Loucy (cell line): ENCODE measurements at regions not wholly inside any gene's neighbourhood (a gene's known extent, or its start where the extent isn't known, plus 50 kb on each side); places are given as distances from the start of the nearest gene placed in this dataset.
"Not testable (repeated sequence)": the region's sequence is repeated elsewhere in the genome, so short reads cannot be mapped to it uniquely, and the experiment has no call there.

Experiments used
- H2AFZ ChIP-seq: fragments of 200-600 bp; sonication (generic); 2 replicates; pipeline ENCODE4 v1.6.0; 2016; ENCODE audit warnings: antibody characterized with exemption, mild to moderate bottlenecking, low read length, moderate library complexity
- H3F3A ChIP-seq: fragments of 200-600 bp; 2 replicates; pipeline ENCODE4 v1.6.0; 2016; ENCODE audit warnings: antibody characterized with exemption, low read depth, mild to moderate bottlenecking
- H3K27me3 ChIP-seq: fragments of 200-600 bp; sonication (generic); 2 replicates; pipeline ENCODE4 v1.6.1; 2014; ENCODE audit warnings: low read length, mild to moderate bottlenecking; ENCODE audit not compliant: insufficient read depth, poor library complexity, severe bottlenecking
- H3K36me3 ChIP-seq: fragments of 200-600 bp; sonication (generic); 2 replicates; pipeline ENCODE4 v1.6.1; 2016; ENCODE audit warnings: low read length; ENCODE audit not compliant: insufficient read depth
- H3K4me1 ChIP-seq: fragments of 200-600 bp; sonication (generic); 2 replicates; pipeline ENCODE4 v1.5.1; 2014; ENCODE audit warnings: low read length, mild to moderate bottlenecking; ENCODE audit not compliant: insufficient read depth, poor library complexity, severe bottlenecking
- H3K4me2 ChIP-seq: fragments of 200-600 bp; sonication (generic); 2 replicates; pipeline ENCODE4 v1.6.0; 2014; ENCODE audit warnings: antibody characterized with exemption, low read length, low read depth, mild to moderate bottlenecking; ENCODE audit not compliant: poor library complexity, severe bottlenecking
- H3K4me3 ChIP-seq: fragments of 200-600 bp; sonication (generic); 2 replicates; pipeline ENCODE4 v1.5.1; 2014; ENCODE audit warnings: low read length, mild to moderate bottlenecking, mixed read lengths; ENCODE audit not compliant: poor library complexity, severe bottlenecking
- H3K79me2 ChIP-seq: fragments of 200-600 bp; sonication (generic); 2 replicates; pipeline ENCODE4 v1.6.1; 2014; ENCODE audit warnings: low read length; ENCODE audit not compliant: insufficient read depth
- H3K9ac ChIP-seq: fragments of 200-600 bp; sonication (generic); 2 replicates; pipeline ENCODE4 v1.6.0; 2014; ENCODE audit warnings: mild to moderate bottlenecking, low read depth, low read length, moderate library complexity; ENCODE audit not compliant: poor library complexity, severe bottlenecking
- H3K9me2 ChIP-seq: fragments of 200-600 bp; sonication (generic); replicated peaks from 2 replicates; pipeline ENCODE4 v1.6.1; 2016; ENCODE audit warnings: low read depth, low read length, mixed read lengths
- H3K9me3 ChIP-seq: fragments of 200-600 bp; sonication (generic); 2 replicates; pipeline ENCODE4 v1.6.1; 2014; ENCODE audit warnings: mild to moderate bottlenecking, antibody characterized with exemption, low read length, low read depth; ENCODE audit not compliant: insufficient read depth
- H4K20me1 ChIP-seq: fragments of 200-600 bp; sonication (generic); 2 replicates; pipeline ENCODE4 v1.6.0; 2014; ENCODE audit warnings: antibody characterized with exemption, low read length, mild to moderate bottlenecking; ENCODE audit not compliant: insufficient read depth, poor library complexity, severe bottlenecking
- EZH2phosphoT487 ChIP-seq: fragments of 200-600 bp; IDR thresholded peaks from 2 replicates; pipeline ENCODE4 v1.6.1; 2018; ENCODE audit warnings: antibody characterized with exemption, mild to moderate bottlenecking, moderate library complexity, borderline replicate concordance
- TF ChIP-seq, protein P1 (sequence below): fragments of 200-600 bp; sonication (generic); conservative IDR thresholded peaks from 2 replicates; pipeline ENCODE4 v1.5.1; 2014; ENCODE audit warnings: mild to moderate bottlenecking, antibody characterized with exemption, low read length

DNA sequence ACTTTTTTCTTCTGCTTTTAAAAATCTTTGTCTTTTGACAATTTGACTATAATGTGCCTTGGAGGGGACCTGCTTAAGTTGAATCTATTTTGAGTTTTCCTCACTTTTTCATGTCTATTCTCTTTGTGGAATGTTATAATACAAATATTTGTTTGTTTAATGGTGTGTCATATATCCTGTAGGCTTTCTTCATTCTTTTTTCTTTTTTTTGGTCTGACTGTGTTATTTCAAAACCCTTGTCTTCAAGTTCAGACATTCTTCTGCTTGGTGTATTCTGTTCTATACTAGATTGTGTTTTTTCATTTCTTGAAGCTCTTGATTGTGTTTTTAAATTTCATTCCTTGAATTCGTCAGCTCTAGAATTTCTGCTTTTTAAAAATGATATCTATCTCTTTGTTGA lies 228.2 kb downstream of the STK31 start:
- Histone ChIP-seq H3K36me3 (no peaks in the 10 kb centered on the region), H3K79me2 (no peaks in the 10 kb centered on the region), H3K9me3 (no peaks in the 10 kb centered on the region), H3K9ac (no peak overlapping the region), H4K20me1 (no peaks in the 10 kb centered on the region), H3K4me3 (no peak overlapping the region), H3K4me2 (no peak overlapping the region), H3K9me2 (no peaks in the 10 kb centered on the region), H3K4me1 (no peaks in the 10 kb centered on the region), H2AFZ (no peak overlapping the region), H3K27me3 (no peaks in the 10 kb centered on the region), H3F3A (no peaks in the 10 kb centered on the region)
- TF ChIP-seq, protein P1, sequence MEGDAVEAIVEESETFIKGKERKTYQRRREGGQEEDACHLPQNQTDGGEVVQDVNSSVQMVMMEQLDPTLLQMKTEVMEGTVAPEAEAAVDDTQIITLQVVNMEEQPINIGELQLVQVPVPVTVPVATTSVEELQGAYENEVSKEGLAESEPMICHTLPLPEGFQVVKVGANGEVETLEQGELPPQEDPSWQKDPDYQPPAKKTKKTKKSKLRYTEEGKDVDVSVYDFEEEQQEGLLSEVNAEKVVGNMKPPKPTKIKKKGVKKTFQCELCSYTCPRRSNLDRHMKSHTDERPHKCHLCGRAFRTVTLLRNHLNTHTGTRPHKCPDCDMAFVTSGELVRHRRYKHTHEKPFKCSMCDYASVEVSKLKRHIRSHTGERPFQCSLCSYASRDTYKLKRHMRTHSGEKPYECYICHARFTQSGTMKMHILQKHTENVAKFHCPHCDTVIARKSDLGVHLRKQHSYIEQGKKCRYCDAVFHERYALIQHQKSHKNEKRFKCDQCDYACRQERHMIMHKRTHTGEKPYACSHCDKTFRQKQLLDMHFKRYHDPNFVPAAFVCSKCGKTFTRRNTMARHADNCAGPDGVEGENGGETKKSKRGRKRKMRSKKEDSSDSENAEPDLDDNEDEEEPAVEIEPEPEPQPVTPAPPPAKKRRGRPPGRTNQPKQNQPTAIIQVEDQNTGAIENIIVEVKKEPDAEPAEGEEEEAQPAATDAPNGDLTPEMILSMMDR = no peak
- TF ChIP-seq EZH2phosphoT487 = no peak

DNA sequence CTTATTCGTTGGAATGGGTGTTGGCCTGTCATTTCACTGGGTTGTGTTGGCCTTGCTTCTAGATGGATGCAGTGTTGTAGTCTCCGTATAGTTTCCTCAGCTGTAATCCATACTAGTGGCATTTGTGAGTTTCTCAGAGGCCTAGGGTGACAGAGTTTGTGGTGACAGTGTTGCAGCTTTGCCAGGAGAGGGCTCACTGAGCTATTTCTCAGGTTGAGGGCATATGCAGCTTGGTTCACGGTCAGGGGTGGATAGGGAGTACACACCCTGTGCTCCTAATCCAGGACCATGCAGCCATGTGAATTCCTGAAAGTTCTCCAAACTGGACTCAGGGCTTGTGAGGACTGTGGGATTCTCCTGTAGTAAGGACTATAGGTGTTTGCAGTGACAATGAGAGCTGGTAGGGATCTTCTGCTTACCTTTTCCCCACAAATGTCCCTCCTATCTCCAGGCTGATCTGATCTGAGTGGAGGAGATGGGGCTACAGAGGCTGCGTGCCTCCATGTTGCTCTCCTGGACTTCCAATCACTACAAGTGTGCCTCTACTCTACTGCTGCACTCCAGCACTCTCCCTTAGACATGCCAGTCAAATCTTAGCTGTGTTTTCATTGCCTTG lies 229.0 kb downstream of the STK31 start:
- TF ChIP-seq, protein P1 = peak; percentile 78
- TF ChIP-seq EZH2phosphoT487 = no peak
- Histone ChIP-seq H3K4me2 (no peak overlapping the region), H3F3A (no peaks in the 10 kb centered on the region), H3K9me3 (no peaks in the 10 kb centered on the region), H3K9me2 (no peaks in the 10 kb centered on the region), H3K9ac (no peak overlapping the region), H4K20me1 (no peaks in the 10 kb centered on the region), H3K4me1 (no peaks in the 10 kb centered on the region), H3K79me2 (no peaks in the 10 kb centered on the region), H3K27me3 (no peaks in the 10 kb centered on the region), H3K4me3 (no peak overlapping the region), H3K36me3 (no peaks in the 10 kb centered on the region), H2AFZ (peak overlapping the region; percentile 22; the same call in 1 of the 2 replicates)

DNA sequence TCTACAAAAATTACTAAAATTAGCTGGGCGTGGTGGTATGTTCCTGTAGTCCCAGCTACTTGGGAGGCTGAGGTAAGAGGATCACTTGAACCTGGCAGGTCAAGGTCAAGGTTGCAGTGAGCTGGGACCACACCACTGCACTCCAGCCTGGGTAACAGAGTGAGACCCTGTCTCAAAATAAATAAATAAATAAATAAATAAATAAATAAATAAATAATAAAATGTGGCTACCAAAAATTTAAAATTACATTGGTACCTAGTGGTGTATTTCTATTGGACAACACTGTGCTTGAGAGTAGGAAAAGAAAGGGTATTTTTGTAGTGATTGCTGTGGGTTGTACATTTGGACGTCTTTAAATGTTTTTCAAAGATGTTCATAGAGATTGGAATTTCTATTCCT lies 229.7 kb downstream of the STK31 start:
- not testable (repeated sequence) for H3F3A ChIP-seq, H3K36me3 ChIP-seq, H3K4me1 ChIP-seq, H4K20me1 ChIP-seq, H3K79me2 ChIP-seq, H3K27me3 ChIP-seq, H3K9me3 ChIP-seq, H3K4me3 ChIP-seq, H2AFZ ChIP-seq, H3K9me2 ChIP-seq, H3K9ac ChIP-seq, H3K4me2 ChIP-seq

DNA sequence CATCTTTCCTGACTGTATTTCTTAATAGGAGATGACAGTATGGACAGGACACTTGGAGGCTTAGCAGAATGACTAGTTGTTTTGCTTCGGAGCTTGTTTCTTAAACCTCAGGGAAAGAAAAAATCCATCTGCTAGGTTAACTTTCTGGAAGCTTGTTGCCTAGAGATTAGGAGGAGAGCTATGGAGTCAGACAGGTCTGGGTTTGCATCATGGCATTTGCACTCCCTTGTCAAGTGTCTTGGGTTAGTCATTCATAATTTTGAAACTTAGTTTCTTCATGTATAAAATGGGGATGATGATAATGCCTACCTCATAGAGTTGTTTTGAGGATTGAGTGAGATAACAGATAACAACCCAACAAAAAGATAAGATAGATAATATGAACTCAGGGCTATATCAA lies 231.5 kb downstream of the STK31 start:
- no peak overlapping the region for H2AFZ ChIP-seq
- no peak for TF ChIP-seq EZH2phosphoT487
- TF ChIP-seq, protein P1 = no peak
- no peaks in the 10 kb centered on the region for H3K9me2 ChIP-seq
- H4K20me1 ChIP-seq = no peaks in the 10 kb centered on the region
- H3F3A ChIP-seq = no peaks in the 10 kb centered on the region
- H3K4me3 ChIP-seq = no peak overlapping the region
- H3K79me2 ChIP-seq = no peaks in the 10 kb centered on the region
- no peaks in the 10 kb centered on the region for H3K27me3 ChIP-seq
- H3K9me3 ChIP-seq = peaks cover 5% of the 10 kb centered on the region; the same call in 1 of the 2 replicates
- H3K4me1 ChIP-seq = no peaks in the 10 kb centered on the region
- H3K36me3 ChIP-seq = no peaks in the 10 kb centered on the region
- H3K4me2 ChIP-seq = no peak overlapping the region
- no peak overlapping the region for H3K9ac ChIP-seq
